Lower lobe of right lung (tissue), 2 donors: ENCODE measurements at regions not wholly inside any gene's neighbourhood (a gene's known extent, or its start where the extent isn't known, plus 50 kb on each side); places are given as distances from the start of the nearest gene placed in this dataset.

Source experiments
- ATAC-seq, 2 donors: fragments of 200-7000 bp; cut with Tn5 transposase; one replicate each; pipeline ENCODE4 v1.9.1; 2020 to 2022; ENCODE audit warnings: mild to moderate bottlenecking in 2 of 2, moderate library complexity in 2 of 2
- DNase-seq: peaks from one replicate; pipeline ENCODE4 v3.0.0-alpha.2; 2020
- H3K27ac ChIP-seq: fragments of 200-600 bp; one replicate; pipeline ENCODE4 v1.8.0; 2022
- H3K27me3 ChIP-seq: fragments of 200-600 bp; one replicate; pipeline ENCODE4 v1.8.0; 2022; ENCODE audit warnings: low read depth
- H3K36me3 ChIP-seq: fragments of 200-600 bp; one replicate; pipeline ENCODE4 v1.8.0; 2022; ENCODE audit warnings: mild to moderate bottlenecking
- H3K4me1 ChIP-seq: fragments of 200-600 bp; one replicate; pipeline ENCODE4 v1.8.0; 2022
- H3K4me3 ChIP-seq: fragments of 200-600 bp; one replicate; pipeline ENCODE4 v1.8.0; 2022; ENCODE audit warnings: mild to moderate bottlenecking
- H3K9me3 ChIP-seq: fragments of 200-600 bp; one replicate; pipeline ENCODE4 v1.8.0; 2022
- CTCF ChIP-seq: fragments of 200-600 bp; IDR thresholded peaks from one replicate; pipeline ENCODE4 v1.8.0; 2022; ENCODE audit warnings: antibody characterized with exemption, mild to moderate bottlenecking
- intact Hi-C: fragments of 100-400 bp; cut with DNase I; formaldehyde crosslinking; loops from one replicate; pipeline ENCODE4 v1.11.0; 2022
- donor health status: DM: no; HTN: yes; CAD: no; lungs with severe emphysema.

- DNase-seq (no peak), ATAC-seq (no peak)
- no peak overlapping the region for H3K4me3 ChIP-seq
- no peak for TF ChIP-seq CTCF
- H3K27me3 ChIP-seq, result no peaks in the 10 kb centered on the region
- no peak overlapping the region for H3K27ac ChIP-seq
- H3K36me3 ChIP-seq, result no peaks in the 10 kb centered on the region
- H3K4me1 ChIP-seq, result no peaks in the 10 kb centered on the region
- intact Hi-C loops, result no loop called here
- H3K9me3 ChIP-seq, result no peaks in the 10 kb centered on the region
Measured at GRCh38 chr6:81145506-81145905, 607.0 kb downstream of the TENT5A start.

- intact Hi-C loops, result no loop called here
- no peaks in the 10 kb centered on the region for H3K4me1 ChIP-seq
- no peak for ATAC-seq
Measured at GRCh38 chr6:81144346-81144745, 608.1 kb downstream of the TENT5A start.

GRCh38 chr6:81138236-81138635 is 614.2 kb downstream of the TENT5A start:
- no peak for TF ChIP-seq CTCF
- Histone ChIP-seq H3K27ac (no peak overlapping the region), H3K36me3 (no peaks in the 10 kb centered on the region), H3K27me3 (no peaks in the 10 kb centered on the region), H3K9me3 (no peaks in the 10 kb centered on the region), H3K4me3 (no peak overlapping the region), H3K4me1 (no peaks in the 10 kb centered on the region)
- ATAC-seq (no peak), DNase-seq (no peak)
- intact Hi-C loops, result no loop called here

More at GRCh38 chr6:81144346-81144745, 608.1 kb downstream of the TENT5A start:
- Histone ChIP-seq H3K27ac (no peak overlapping the region), H3K36me3 (no peaks in the 10 kb centered on the region), H3K27me3 (no peaks in the 10 kb centered on the region), H3K9me3 (no peaks in the 10 kb centered on the region), H3K4me3 (no peak overlapping the region)
- DNase-seq, result no peak
- TF ChIP-seq CTCF, result no peak

- Histone ChIP-seq H3K9me3 (no peaks in the 10 kb centered on the region), H3K4me3 (no peak overlapping the region), H3K4me1 (no peaks in the 10 kb centered on the region), H3K27me3 (no peaks in the 10 kb centered on the region), H3K36me3 (no peaks in the 10 kb centered on the region), H3K27ac (no peak overlapping the region)
- TF ChIP-seq CTCF, result no peak
- no peak for ATAC-seq
- DNase-seq, result no peak
- intact Hi-C loops, result no loop called here
Measured at GRCh38 chr6:81130969-81131368, 621.5 kb downstream of the TENT5A start.

GRCh38 chr6:81130061-81130460 is 622.4 kb downstream of the TENT5A start:
- H3K27ac ChIP-seq, result no peak overlapping the region

More at GRCh38 chr6:81130061-81130460, 622.4 kb downstream of the TENT5A start:
- no peaks in the 10 kb centered on the region for H3K36me3 ChIP-seq
- no peaks in the 10 kb centered on the region for H3K27me3 ChIP-seq
- no peaks in the 10 kb centered on the region for H3K9me3 ChIP-seq
- intact Hi-C loops, result no loop called here
- H3K4me1 ChIP-seq, result no peaks in the 10 kb centered on the region
- no peak for TF ChIP-seq CTCF
- DNase-seq (no peak), ATAC-seq (no peak)
- no peak overlapping the region for H3K4me3 ChIP-seq
